GM21723 (cell line): ENCODE measurements at regions not wholly inside any gene's neighbourhood (a gene's known extent, or its start where the extent isn't known, plus 50 kb on each side); places are given as distances from the start of the nearest gene placed in this dataset.

Source experiments
- ATAC-seq: cut with Tn5 transposase; IDR thresholded peaks from one replicate; pipeline ENCODE4 v1.9.1; 2021; ENCODE audit warnings: mild to moderate bottlenecking, moderate library complexity; ENCODE audit not compliant: unreplicated experiment

DNA sequence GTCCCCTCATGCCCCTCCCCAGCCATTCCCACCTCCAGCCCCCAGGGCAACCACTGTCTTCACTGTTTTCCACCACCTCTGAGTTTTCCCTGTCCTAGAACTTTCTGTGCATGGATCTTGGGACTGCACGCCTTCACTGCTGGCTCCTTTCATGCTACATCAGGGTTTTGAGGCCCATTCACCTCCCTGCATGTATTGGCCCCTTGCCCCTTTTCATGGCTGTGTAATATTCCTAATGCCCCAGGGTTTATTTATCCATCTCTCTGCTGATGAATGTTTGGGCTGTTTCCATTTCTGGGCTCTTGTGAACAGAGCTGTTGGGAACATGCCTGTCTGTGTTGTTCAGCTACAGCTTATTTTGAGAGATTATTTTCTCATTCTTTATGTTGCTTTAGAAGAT, 205.0 kb downstream of the RBFOX3 start:
- ATAC-seq = no peak

DNA sequence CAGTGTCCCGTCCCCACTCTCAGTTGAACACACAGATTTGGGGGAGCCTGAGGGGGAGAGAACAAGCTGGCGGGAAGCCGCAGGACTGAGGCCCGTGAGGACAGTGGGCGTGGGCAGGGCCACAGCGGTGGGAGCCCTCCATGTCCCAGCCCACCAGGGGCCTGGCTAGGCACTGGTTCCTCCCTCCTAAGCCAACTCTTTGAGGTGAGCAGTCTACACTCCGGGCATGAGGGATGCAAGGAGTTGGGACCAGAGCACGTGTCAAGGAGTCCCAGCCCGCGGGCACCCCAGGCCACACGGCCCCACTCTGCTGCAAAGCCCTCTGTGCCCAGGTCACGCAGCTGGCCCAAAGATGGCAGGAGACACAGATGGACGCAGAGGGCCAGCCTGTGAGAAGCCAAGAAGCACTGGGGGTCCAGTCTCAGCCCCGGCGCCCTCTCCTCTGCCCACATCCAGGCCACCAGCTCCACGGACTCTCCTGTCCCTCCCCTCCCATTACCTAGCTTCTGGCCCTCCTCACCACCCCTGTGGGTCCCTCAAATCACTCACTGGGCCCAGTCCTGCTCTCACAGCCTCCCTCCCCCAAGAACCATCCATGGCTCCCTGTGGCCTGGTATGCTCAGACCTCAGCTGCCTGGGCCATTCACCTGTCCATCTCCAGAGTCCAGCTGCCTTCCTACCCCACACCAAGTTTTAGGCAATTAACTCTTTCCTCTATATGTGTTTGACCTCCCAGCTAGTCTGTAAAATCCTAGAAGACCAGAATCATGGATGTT, 206.5 kb downstream of the RBFOX3 start:
- no peak for ATAC-seq

DNA sequence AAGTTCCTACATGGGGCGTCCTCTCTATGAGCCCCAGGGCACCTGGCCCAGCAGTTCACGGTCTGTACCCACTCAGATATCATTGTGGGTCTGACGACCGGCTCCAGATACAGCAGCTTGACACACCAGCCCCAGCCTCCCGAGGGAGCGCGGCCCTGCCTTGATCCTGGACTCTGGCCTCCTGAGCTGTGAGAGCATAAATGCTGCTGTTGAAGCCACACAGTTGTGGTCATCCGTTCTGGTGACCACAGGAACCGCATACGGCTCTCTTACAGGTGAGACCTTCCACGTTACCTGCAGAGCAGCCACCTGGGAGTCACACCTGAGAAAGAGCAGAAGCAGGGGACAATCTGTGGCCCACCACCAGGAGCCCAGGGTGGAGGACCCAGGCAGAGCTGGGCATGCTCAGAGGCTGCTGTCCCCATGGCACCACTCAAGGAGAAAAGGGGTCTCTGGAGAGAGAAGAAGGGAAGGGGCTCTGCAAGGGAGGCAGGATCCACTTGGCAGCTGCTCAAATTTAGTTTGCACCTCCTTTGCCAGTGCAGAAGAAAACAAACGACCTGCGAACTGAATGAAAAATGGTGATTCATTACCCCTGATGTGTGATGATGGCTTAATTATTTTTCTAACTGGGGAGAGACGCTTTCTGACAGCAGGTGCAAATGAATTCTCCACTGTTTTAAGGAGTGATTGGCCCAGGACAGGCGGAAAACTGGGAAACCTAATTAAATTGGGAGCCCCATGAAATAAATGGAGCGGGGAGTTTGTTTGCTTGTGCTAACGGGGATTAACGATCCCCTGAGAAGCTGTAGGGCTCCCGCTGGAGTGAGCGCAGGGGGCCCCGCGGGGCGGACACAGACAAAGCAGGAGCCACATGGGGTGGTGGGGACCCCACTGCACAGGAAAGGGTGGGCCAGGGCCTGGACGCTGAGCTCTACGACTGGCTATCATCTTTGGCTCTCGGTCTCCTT, 208.9 kb downstream of the RBFOX3 start:
- no peak for ATAC-seq

DNA sequence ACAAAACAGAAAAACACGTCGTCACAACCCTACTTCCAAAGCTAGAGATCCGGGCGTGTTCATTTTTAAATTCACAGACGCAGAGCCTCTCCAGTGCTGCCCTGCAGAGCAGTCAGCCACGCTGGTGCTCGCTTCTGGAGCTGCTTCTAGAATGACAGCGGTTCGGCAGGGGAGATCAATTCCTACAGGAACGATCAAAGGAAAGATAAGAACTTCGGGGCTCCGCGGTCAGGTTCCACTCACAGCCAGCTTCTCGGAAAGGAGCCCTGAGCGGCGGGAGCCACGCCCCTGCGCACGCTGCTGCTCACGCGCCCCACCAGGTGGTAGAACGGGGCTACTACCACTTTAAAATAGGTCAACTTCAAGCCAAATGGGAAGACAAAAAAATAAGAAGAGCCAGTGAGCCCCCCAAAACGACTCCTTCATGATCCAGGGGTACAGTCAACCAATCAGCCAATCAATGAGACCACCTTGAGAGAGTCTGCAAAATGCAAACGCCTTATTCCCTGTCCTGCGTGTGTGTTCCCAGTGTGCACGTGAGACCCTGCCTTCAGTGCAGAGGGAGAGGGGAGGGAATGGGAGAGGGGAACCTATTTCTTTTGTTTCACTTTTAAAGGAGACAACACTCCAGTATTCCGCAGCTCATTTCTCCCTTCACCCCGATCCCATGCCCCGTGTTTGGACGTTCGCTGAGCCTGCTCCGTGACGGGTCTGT, 209.7 kb downstream of the RBFOX3 start:
- ATAC-seq = no peak

DNA sequence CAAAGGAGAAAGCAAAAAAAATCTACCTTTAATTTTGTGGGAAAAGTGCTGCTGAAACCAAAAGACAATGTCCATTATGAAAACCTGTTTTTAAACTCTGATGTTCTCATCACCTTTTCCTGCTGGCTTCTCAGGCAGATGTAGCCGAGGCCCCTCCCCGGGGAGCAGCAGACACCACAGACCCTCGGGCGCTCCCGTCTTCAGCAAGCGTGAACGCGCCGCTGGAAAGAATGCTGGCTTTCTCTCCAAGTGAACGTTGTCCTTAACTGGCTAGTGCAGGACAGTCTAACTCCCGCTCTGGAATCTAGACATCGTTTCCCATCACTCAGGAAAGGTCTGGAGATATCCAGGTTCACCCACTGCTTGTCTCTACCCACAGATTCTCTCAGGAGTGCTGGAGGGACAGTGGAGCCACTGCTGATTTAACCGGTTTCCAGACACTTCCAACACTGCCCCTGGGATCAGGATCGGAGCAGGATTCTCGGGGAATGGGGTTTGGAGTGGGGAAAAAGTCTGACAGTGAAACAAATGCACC, 211.2 kb downstream of the RBFOX3 start:
- ATAC-seq = no peak

DNA sequence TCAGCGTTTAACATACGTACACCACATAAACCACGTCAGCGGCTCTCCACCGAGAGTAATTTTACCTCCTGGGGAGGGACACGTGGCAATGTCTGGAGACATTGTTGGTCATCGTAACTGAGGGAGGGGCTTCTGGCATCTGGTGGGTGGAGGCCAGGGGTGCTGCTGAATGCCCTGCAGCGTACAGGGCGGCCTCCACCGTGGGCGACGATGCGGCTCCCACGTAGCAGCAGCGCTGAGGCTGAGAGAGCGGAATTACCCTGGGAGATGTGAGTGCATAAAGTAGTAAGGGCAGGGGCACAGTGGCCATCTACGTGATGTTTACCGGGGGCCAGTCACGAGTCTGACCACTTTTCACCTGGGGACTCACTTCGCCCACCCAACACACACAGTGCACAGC, 212.4 kb downstream of the RBFOX3 start:
- no peak for ATAC-seq

DNA sequence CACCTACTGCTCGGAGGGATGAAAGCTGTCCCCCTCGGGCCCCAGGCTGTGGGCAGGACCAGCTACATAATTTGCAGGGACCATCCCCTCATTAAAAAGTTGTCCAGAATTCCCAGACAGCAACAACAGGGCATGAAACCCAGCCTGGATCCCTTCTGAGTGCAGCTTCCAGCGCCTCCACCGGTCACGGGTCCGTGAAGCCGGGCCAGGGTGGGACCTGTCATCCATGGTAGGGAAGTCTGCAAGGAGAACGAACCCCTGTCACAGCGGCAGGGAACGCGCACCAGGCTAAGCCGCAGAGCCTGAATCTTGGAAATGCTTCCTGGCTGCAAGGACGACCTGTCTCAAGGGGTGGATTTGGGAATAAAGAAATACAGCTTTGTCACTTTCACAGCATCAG, 214.2 kb downstream of the RBFOX3 start:
- ATAC-seq = no peak

DNA sequence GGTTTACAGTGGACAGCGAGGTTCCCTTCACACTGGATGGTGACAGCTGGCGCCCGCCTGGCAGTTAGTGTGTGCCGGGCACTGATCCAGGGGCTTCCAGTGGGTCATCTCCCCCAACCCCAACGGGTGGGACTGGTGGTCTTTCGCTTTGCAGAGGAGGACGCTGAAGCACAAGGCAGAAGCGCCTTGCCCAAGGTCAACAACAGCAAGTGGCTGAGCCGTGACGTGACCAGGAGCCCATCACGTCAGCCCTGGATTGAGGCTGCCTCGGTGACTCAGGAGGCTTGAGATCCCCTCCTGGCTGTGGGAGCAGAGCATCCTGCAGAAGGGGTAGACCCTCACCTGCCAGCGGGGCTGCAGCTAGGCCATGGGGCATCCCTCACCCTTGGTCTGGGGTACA, 215.3 kb downstream of the RBFOX3 start:
- ATAC-seq = no peak

DNA sequence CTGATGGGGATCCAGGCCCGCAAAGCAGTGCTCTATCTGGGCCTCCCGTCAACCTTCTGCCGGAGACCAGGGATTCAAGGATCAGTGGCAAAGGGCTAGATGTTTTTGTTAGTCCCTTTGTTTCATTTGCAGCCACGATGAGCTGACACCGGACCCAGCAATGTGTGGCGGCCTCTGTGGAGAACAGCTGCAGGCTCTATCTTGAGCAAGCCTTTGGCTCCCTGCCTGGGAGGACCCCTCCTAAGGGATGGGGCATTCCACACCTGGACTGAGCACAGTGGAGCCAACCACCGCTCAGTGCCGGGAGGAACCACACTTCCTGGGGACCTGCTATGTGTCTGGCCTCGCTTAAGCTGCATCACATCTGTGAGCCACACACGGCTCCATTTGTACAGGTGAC, 215.8 kb downstream of the RBFOX3 start:
- ATAC-seq = no peak

DNA sequence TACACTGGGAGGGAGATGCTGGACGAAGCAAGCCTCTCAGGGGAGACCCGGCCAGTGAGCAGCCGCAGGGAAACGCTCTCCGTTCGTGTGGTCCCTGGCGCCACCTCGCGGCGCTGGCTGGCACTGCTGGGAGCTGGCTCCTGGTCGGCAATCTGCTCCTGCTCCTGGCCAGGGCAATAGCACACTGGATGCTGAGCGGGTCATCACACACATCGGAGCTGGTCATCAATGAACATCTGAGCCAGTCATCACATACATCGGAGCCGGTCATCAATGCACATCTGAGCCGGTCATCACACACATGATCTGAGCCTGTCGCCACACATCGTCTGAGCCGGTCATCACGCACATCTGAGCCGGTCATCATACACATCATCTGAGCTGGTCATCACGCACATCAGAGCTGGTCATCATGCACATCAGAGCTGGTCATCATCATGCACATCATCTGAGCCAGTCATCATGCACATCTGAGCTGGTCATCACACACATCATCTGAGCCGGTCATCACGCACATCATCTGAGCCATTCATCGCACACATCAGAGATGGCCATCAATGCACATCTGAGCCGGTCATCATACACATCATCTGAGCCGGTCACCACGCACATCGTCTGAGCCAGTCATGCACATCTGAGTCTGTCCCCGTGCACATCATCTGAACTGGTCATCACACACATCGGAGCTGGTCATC, 217.3 kb downstream of the RBFOX3 start:
- ATAC-seq = no peak

DNA sequence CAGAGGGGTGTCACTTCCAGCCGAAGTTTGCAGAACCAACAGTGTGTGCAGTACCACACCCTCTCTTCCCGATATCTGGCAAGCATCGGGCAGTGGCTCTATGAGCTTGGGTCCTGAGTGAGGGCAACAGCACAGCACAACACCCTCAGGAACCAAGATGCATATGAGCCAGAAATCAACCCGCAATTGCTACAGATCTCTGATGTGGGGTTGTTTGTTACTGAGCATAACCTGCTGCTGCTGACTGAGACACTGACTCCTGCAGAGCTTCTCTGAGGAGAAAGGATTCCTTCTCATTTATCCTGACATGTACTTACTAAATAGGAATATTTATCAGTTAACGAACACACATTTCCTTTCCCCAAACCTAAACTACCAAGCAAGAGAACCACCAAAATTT, 218.3 kb downstream of the RBFOX3 start:
- ATAC-seq = no peak

DNA sequence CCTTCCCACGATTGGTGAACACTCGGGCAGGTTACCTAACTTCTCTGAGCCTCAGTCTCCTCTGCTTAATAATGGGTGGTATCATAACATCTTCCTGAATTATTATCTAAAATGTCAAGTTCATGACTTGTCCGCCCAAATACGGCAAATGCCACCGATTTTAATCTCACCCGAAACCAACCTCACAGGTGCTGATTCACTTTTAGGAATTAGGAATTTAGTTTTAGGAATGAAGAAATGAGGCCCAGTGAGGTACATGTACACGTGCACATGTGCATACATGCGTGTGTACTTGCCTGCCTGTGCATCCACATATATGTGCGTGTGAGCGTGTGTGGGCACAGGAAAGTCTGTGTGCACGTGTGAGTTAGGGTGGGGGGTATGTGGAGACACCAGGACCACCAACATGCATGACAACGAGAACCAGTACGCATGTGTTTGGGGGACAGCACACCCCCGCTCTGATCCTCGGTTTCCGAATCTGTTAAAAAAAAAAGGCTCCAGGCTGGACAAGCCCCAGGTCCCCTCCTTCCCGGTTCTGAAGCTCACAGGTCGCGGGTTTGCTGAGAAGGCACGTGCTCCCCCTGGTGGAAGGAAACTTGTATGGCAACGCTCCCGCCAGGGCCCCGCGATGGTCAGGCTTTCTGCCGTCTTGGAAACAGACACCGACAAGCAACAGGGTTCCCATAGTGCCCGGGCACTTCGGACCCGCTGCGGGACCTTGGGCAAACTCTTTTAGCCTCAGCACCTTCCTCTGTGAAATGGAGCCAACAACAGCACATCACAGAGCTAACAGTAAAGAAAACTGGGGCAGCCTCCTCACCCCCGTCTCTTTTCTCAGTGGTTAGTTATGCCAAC, 219.2 kb downstream of the RBFOX3 start:
- no peak for ATAC-seq

DNA sequence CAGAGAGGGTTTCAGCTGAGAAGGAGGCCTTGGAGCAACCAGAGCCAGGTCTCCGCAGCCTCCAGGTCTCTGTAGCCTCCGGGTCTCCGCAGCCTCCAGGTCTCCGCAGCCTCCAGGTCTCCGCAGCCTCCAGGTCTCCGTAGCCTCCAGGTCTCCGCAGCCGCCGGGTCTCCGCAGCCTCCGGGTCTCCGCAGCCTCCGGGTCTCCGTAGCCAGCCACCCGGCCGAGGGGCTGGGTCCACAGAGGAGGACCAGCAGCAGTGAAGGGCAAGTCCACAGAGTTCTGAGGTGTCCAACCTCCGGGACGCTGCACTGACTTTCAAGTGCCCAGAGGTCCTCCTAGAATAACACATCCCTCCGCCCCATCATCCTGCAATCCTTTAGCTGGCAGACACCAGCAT, 221.0 kb downstream of the RBFOX3 start:
- no peak for ATAC-seq

DNA sequence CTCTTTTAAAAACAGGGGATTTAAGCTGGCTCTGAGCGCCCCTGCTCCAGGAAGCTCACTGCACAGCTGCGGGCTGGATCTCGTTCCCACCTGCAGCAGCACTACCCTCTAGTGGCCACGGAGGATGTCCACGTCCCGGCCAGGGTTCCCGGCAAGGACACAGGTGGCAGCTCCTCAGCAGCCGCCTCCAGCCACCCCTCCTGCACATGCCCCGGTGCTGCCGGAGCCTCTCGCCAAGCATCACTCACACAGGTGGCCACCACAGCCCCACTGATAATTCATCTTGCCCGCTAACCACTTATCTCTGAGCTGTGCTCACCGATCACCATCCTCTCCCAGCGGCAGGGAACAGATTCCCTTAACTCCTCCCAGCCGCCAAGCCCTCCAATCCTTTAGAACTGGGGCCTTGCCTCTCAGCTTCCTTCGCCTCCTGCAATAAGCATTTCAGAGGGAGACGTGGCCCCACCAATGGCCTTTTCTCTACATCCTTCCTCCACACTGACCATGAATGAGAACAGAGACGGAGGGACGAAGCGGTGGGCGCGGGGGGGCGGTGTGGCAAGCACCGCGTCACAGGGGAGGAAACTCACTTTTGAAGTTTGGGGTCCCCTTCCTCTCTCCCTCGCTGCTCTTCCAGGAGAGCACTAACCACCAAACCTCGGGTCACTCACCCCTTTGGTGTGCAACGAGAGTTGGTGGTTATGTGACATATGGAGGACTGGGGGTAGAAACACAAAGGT, 222.1 kb downstream of the RBFOX3 start:
- ATAC-seq = no peak

DNA sequence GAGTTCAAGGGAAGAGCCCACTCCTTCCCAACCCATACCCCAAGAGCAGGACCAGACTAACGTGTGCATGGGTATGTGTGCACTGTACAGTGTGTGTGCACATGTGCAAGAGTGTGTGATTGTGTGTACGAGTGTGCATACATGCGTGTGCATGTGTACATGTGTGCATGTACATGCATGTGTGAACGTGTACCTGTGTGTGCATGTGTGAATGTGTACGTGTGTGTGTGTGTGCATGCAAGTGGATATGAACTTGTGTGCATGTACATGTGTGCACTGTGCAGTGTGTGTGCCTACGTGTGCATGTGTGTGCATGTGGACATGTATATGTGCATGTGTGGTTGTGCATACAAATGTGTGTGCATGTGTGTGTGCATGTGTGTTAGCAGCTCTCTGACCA, 223.1 kb downstream of the RBFOX3 start:
- ATAC-seq = no peak

DNA sequence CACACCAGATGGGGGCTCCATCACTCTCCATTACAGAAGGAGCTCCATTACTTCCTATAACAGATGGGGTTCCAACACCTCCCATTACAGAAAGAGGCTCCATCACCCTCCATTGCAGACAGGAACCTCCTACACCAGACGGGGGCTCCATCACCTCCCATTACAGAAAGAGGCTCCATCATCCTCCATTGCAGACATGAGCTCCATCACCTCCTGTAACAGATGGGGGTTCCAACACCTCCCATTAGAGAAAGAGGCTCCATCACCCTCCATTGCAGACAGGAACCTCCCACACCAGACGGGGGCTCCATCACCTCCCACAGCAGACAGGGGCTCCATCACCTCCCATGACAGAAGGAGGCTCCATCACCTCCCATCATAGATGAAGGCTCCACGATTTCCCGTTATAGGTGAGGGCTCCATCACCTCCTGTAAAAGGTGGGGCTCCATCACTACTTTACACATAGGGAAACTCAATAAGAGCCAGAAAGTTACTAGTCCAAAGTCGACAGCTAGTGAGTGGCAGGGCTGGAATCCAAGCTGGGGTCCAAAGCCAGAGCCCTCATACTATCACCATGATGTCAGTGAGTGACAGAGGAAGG, 224.8 kb downstream of the RBFOX3 start:
- ATAC-seq = no peak

DNA sequence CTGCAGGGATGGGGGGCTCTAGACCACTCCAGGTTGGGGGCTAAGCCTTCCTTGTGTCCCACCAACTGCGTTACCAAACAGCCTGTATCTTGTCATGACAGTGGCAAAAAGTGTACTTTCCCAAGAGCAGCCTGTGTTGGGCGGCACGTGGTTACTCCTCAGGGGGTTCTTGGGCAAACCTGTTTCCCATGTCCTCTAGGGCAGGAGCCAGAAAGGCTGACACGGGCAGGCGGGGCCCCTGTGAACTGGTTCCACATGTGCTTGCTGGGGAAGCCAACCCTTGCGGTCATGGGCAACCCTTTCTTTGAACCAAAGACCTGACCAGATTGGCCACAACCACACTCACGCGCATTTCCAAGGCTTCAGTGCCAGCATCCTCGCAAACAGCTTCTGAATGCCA, 228.5 kb downstream of the RBFOX3 start:
- no peak for ATAC-seq

DNA sequence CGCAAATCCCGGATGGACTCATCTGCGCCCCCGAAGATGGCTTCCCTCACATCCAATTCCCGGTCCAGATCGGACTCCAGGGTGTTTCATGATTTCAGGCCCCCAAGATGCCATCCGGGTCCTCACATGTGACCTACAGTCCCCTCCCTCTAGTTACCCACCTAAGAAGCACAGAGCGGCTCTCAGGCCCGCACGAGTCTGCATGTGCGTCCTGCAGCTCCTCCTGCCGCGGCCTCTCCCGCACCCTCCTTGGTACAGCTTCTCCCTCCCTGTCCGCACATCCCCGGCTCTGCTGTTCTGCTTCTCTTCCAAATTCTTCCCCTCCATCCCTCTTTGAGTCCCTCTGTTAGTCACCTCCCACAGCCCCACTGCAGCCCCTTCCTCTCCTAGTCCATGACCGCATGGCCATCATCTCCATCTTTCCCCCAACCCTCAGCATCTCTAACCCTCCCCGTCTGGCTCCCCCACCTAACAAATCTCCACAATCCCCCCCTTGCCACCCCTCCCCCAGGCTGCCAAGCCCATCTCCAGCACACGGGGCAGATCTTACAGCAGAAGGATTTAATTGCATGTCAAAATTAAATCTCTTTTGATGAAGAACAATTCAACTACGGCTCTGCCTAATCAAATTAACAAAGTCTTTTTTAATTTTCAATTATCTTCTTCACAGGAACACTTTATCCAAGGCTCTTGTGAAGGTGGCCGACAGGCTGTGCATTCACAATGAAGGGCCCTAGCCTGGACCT, 231.0 kb downstream of the RBFOX3 start:
- no peak for ATAC-seq
